22Rv1 (cell line): ENCODE measurements at regions not wholly inside any gene's neighbourhood (a gene's known extent, or its start where the extent isn't known, plus 50 kb on each side); places are given as distances from the start of the nearest gene placed in this dataset.

ENCODE experiments used
- CTCF ChIP-seq: fragments of 450-650 bp; IDR thresholded peaks from 2 replicates; pipeline ENCODE4 v1.5.1; 2017; ENCODE audit warnings: mild to moderate bottlenecking
- ZFX ChIP-seq: fragments of 450-650 bp; IDR thresholded peaks from 2 replicates; pipeline ENCODE4 v1.6.1; 2017; ENCODE audit warnings: antibody characterized with exemption, borderline replicate concordance

- TF ChIP-seq CTCF (no peak), ZFX (no peak)
Measured at GRCh38 chr9:135357863-135358551, 121.6 kb upstream of the PPP1R26 start.
